GM08714 (cell line): ENCODE measurements at regions not wholly inside any gene's neighbourhood (a gene's known extent, or its start where the extent isn't known, plus 50 kb on each side); places are given as distances from the start of the nearest gene placed in this dataset.
"Not testable (repeated sequence)": the region's sequence is repeated elsewhere in the genome, so short reads cannot be mapped to it uniquely, and the experiment has no call there.

Experiments
- H3K4me3 ChIP-seq: fragments of 200-500 bp; sonication (Bioruptor generic); 2 replicates; pipeline ENCODE4 v1.5.1; 2014; ENCODE audit warnings: mild to moderate bottlenecking, low read length, inconsistent platforms
- ZNF274 ChIP-seq: IDR thresholded peaks from 2 replicates; pipeline ENCODE4 v1.6.1; 2012; ENCODE audit warnings: mild to moderate bottlenecking, low read depth, low read length

GRCh38 chr12:97616946-97617345 is 154.3 kb downstream of the RMST start:
- no peak for TF ChIP-seq ZNF274
- no peak overlapping the region for H3K4me3 ChIP-seq

GRCh38 chr12:97628962-97629361 is 166.4 kb downstream of the RMST start:
- no peak for TF ChIP-seq ZNF274

GRCh38 chr12:97629382-97629781 is 166.8 kb downstream of the RMST start:
- no peak overlapping the region for H3K4me3 ChIP-seq
- TF ChIP-seq ZNF274: no peak

More at GRCh38 chr12:97628962-97629361, 166.4 kb downstream of the RMST start:
- H3K4me3 ChIP-seq: no peak overlapping the region

- no peak for TF ChIP-seq ZNF274
These were observed 167.8 kb downstream of the RMST start for GRCh38 chr12:97630356-97630755.

GRCh38 chr12:97630875-97631274 is 168.3 kb downstream of the RMST start:
- no peak for TF ChIP-seq ZNF274
- no peak overlapping the region for H3K4me3 ChIP-seq

More at GRCh38 chr12:97630356-97630755, 167.8 kb downstream of the RMST start:
- H3K4me3 ChIP-seq: no peak overlapping the region

GRCh38 chr12:97637770-97638169 is 175.2 kb downstream of the RMST start:
- TF ChIP-seq ZNF274: no peak
- H3K4me3 ChIP-seq: no peak overlapping the region

- H3K4me3 ChIP-seq: no peak overlapping the region
- no peak for TF ChIP-seq ZNF274
These were observed 176.1 kb downstream of the RMST start for GRCh38 chr12:97638739-97639138.

- H3K4me3 ChIP-seq: no peak overlapping the region
- TF ChIP-seq ZNF274: no peak
These were observed 177.1 kb downstream of the RMST start for GRCh38 chr12:97639702-97640101.

GRCh38 chr12:97640826-97641225 is 178.2 kb downstream of the RMST start:
- no peak for TF ChIP-seq ZNF274
- no peak overlapping the region for H3K4me3 ChIP-seq

- TF ChIP-seq ZNF274: no peak
These were observed 180.3 kb downstream of the RMST start for GRCh38 chr12:97642911-97643310.

GRCh38 chr12:97643924-97644323 is 181.3 kb downstream of the RMST start:
- H3K4me3 ChIP-seq: no peak overlapping the region
- no peak for TF ChIP-seq ZNF274

More at GRCh38 chr12:97642911-97643310, 180.3 kb downstream of the RMST start:
- no peak overlapping the region for H3K4me3 ChIP-seq

GRCh38 chr12:97645726-97646125 is 183.1 kb downstream of the RMST start:
- no peak overlapping the region for H3K4me3 ChIP-seq
- TF ChIP-seq ZNF274: no peak

GRCh38 chr12:97647142-97647541 is 184.5 kb downstream of the RMST start:
- no peak for TF ChIP-seq ZNF274

GRCh38 chr12:97650242-97650641 is 187.6 kb downstream of the RMST start:
- no peak for TF ChIP-seq ZNF274
- no peak overlapping the region for H3K4me3 ChIP-seq

More at GRCh38 chr12:97647142-97647541, 184.5 kb downstream of the RMST start:
- H3K4me3 ChIP-seq: no peak overlapping the region

- not testable (repeated sequence) for H3K4me3 ChIP-seq
These were observed 193.9 kb downstream of the RMST start for GRCh38 chr12:97656548-97656947.

GRCh38 chr12:97659117-97659880 is 196.7 kb downstream of the RMST start:
- no peak overlapping the region for H3K4me3 ChIP-seq
- TF ChIP-seq ZNF274: no peak
